Common myeloid progenitor, CD34-positive (primary cell): ENCODE measurements at regions not wholly inside any gene's neighbourhood (a gene's known extent, or its start where the extent isn't known, plus 50 kb on each side); places are given as distances from the start of the nearest gene placed in this dataset.

Experiments used
- CTCF ChIA-PET: fragments of 350-600 bp; sonication (Branson Sonifier 250); formaldehyde crosslinking; loops from one replicate; lab custom pipeline; 2021; ENCODE audit warnings: antibody characterized with exemption; lab: Charles Lee
- POLR2A ChIA-PET: fragments of 350-600 bp; sonication (Branson Sonifier 250); formaldehyde crosslinking; loops from one replicate; lab custom pipeline; 2021; ENCODE audit warnings: antibody characterized with exemption; lab: Charles Lee
- DNase-seq, 3 donors: peaks; one replicate each; pipeline versions ENCODE4 v3.0.0 to v3.0.0-alpha.2; 2013
- H3K27ac ChIP-seq, 2 experiments: 1 replicate in 1 of 2; 2 replicates in 1 of 2; pipeline ENCODE4 v1.7.0; 2013; ENCODE audit warnings: inconsistent platforms in 2 of 2, low read length in 2 of 2, mild to moderate bottlenecking in 2 of 2, low read depth in 1 of 2, moderate library complexity in 1 of 2; ENCODE audit not compliant: severe bottlenecking in 2 of 2, insufficient read depth in 1 of 2, poor library complexity in 1 of 2
- H3K27me3 ChIP-seq, 5 experiments: replicated peaks in 2 of 5; 1 replicate in 3 of 5; 2 replicates in 2 of 5; pipeline versions ENCODE4 v1.6.1 to v1.7.0; 2013; ENCODE audit warnings: low read length in 4 of 5, mild to moderate bottlenecking in 2 of 5, moderate library complexity in 2 of 5, inconsistent platforms in 1 of 5; ENCODE audit not compliant: insufficient read depth in 5 of 5, control insufficient read depth in 4 of 5
- H3K36me3 ChIP-seq, 4 experiments: 1 replicate in 2 of 4; 2 replicates in 2 of 4; pipeline versions ENCODE4 v1.6.1 to v1.7.0; 2013; ENCODE audit warnings: low read length in 3 of 4, control low read depth in 1 of 4, mild to moderate bottlenecking in 1 of 4; ENCODE audit not compliant: control insufficient read depth in 4 of 4, insufficient read depth in 4 of 4
- H3K4me1 ChIP-seq, 4 experiments: 1 replicate in 3 of 4; 2 replicates in 1 of 4; pipeline versions ENCODE4 v1.6.1 to v1.7.1; 2013; ENCODE audit warnings: low read length in 3 of 4, mild to moderate bottlenecking in 3 of 4, control low read depth in 1 of 4, inconsistent platforms in 1 of 4, moderate library complexity in 1 of 4; ENCODE audit not compliant: control insufficient read depth in 4 of 4, insufficient read depth in 4 of 4; ENCODE audit errors: control extremely low read depth in 1 of 4
- H3K4me3 ChIP-seq, 7 experiments: 1 replicate in 4 of 7; 2 replicates in 3 of 7; pipeline versions ENCODE4 v1.5.1 to v1.7.0; 2013; ENCODE audit warnings: mild to moderate bottlenecking in 7 of 7, low read length in 6 of 7, moderate library complexity in 6 of 7, inconsistent platforms in 2 of 7, low read depth in 2 of 7, control low read depth in 1 of 7; ENCODE audit not compliant: insufficient read depth in 4 of 7, control insufficient read depth in 1 of 7; ENCODE audit errors: extremely low read depth in 1 of 7
- H3K9me3 ChIP-seq, 5 experiments: 1 replicate in 4 of 5; 2 replicates in 1 of 5; pipeline versions ENCODE4 v1.6.1 to v1.7.1; 2013; ENCODE audit warnings: low read length in 4 of 5, mild to moderate bottlenecking in 2 of 5, inconsistent platforms in 1 of 5, low read depth in 1 of 5, moderate library complexity in 1 of 5; ENCODE audit not compliant: control insufficient read depth in 4 of 5, insufficient read depth in 2 of 5; ENCODE audit errors: control extremely low read depth in 1 of 5
- WGBS: methylation state at CpG from one replicate; pipeline ENCODE4 v1.1.5; 2013; ENCODE audit not compliant: insufficient coverage; 5-methylcytosine and 5-hydroxymethylcytosine counted together

- Histone ChIP-seq H3K9me3 (peaks cover 0 to 4% (median 0%) of the 10 kb centered on the region in 5 experiments), H3K36me3 (no peaks in the 10 kb centered on the region), H3K4me1 (no peaks in the 10 kb centered on the region), H3K4me3 (no peak overlapping the region), H3K27ac (no peak overlapping the region), H3K27me3 (peaks cover 0 to 42% (median 7%) of the 10 kb centered on the region in 5 experiments)
- no peak for DNase-seq
- WGBS, result 17% methylated on average over 3 of the region's 8 CpGs
- ChIA-PET CTCF (no interaction called here), POLR2A (no interaction called here)
Observed at GRCh38 chr17:5816491-5817070, 232.3 kb upstream of the NLRP1 start.

GRCh38 chr17:5817475-5818395, 233.4 kb upstream of the NLRP1 start:
- DNase-seq, result no peak
- peaks cover 0 to 42% (median 7%) of the 10 kb centered on the region in 5 experiments for H3K27me3 ChIP-seq
- H3K27ac ChIP-seq, result no peak overlapping the region
- peaks cover 0 to 2% (median 0%) of the 10 kb centered on the region in 5 experiments for H3K9me3 ChIP-seq
- H3K4me1 ChIP-seq, result no peaks in the 10 kb centered on the region
- CTCF ChIA-PET, result no interaction called here
- H3K36me3 ChIP-seq, result no peaks in the 10 kb centered on the region
- no peak overlapping the region for H3K4me3 ChIP-seq
- POLR2A ChIA-PET, result no interaction called here
- WGBS, result 90% methylated on average over 4 of the region's 4 CpGs

- Histone ChIP-seq H3K9me3 (no peaks in the 10 kb centered on the region), H3K36me3 (no peaks in the 10 kb centered on the region), H3K27ac (no peak overlapping the region), H3K27me3 (peaks cover 0 to 36% (median 7%) of the 10 kb centered on the region in 5 experiments), H3K4me1 (no peaks in the 10 kb centered on the region), H3K4me3 (no peak overlapping the region)
- ChIA-PET CTCF (no interaction called here), POLR2A (no interaction called here)
- 80% methylated on average over 2 of the region's 2 CpGs for WGBS
- DNase-seq, result no peak
Observed at GRCh38 chr17:5819396-5819795, 235.1 kb upstream of the NLRP1 start.

- Histone ChIP-seq H3K4me3 (no peak overlapping the region), H3K9me3 (no peaks in the 10 kb centered on the region), H3K4me1 (no peaks in the 10 kb centered on the region), H3K27ac (no peak overlapping the region), H3K36me3 (no peaks in the 10 kb centered on the region), H3K27me3 (peaks cover 0 to 36% (median 7%) of the 10 kb centered on the region in 5 experiments)
- WGBS, result 95% methylated on average over 10 of the region's 13 CpGs
- POLR2A ChIA-PET, result no interaction called here
- DNase-seq, result no peak
- CTCF ChIA-PET, result no interaction called here
Observed at GRCh38 chr17:5819921-5820685, 235.8 kb upstream of the NLRP1 start.

- no peak overlapping the region for H3K4me3 ChIP-seq
- H3K27me3 ChIP-seq, result peaks cover 0 to 32% (median 7%) of the 10 kb centered on the region in 5 experiments
- WGBS, result 87% methylated on average over 7 of the region's 10 CpGs
- peaks cover 0 to under 1% (median 0%) of the 10 kb centered on the region in 5 experiments for H3K9me3 ChIP-seq
- no peaks in the 10 kb centered on the region for H3K4me1 ChIP-seq
- no peaks in the 10 kb centered on the region for H3K36me3 ChIP-seq
- CTCF ChIA-PET, result no interaction called here
- no peak overlapping the region for H3K27ac ChIP-seq
- DNase-seq, result no peak
- POLR2A ChIA-PET, result no interaction called here
Observed at GRCh38 chr17:5820721-5821456, 236.6 kb upstream of the NLRP1 start.

- DNase-seq, result no peak
- WGBS, result 82% methylated on average over 1 of the region's 4 CpGs
- no peak overlapping the region for H3K4me3 ChIP-seq
- H3K9me3 ChIP-seq, result peaks cover 0 to 3% (median 0%) of the 10 kb centered on the region in 5 experiments
- POLR2A ChIA-PET, result no interaction called here
- H3K36me3 ChIP-seq, result no peaks in the 10 kb centered on the region
- peaks cover 0 to 24% (median 3%) of the 10 kb centered on the region in 5 experiments for H3K27me3 ChIP-seq
- CTCF ChIA-PET, result no interaction called here
- H3K27ac ChIP-seq, result no peak overlapping the region
- no peaks in the 10 kb centered on the region for H3K4me1 ChIP-seq
Observed at GRCh38 chr17:5821803-5822202, 237.5 kb upstream of the NLRP1 start.
